ENCODE measurements at regions not wholly inside any gene's neighbourhood (a gene's known extent, or its start where the extent isn't known, plus 50 kb on each side); places are given as distances from the start of the nearest gene placed in this dataset.
"Not testable (repeated sequence)": the region's sequence is repeated elsewhere in the genome, so short reads cannot be mapped to it uniquely, and the experiment has no call there.

DNA sequence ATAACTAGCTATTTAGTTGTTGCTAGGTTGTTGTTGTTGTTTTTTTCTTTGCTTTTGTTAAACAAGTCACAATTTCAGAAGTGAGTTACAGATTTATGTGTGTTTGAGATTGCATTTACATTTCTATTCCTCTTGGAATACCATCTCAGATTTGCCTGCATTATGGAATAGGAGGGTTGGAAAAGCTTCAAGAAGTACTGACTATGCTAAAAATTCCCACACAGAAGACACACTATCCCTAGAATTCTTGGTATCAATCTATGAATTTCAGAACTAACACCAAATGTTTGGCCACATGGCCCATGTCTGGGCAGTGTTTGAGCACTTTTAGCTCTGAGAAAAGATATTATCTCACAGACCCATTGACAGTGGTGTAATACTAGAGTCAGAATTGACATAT lies 249.9 kb upstream of the NPVF start:
- DNase-seq (ENCODE audit: low spot score in 2 of 2); in situ Hi-C loops (cut with MboI; ENCODE audit: low sequenced_read_pairs); H3K4me3 ChIP-seq; H3K36me3 ChIP-seq (replicated peaks); H3K9me3 ChIP-seq; H3K4me1 ChIP-seq; H3K27me3 ChIP-seq (ENCODE audit: low read depth): not testable (repeated sequence)

- in situ Hi-C loops (cut with MboI; ENCODE audit: low sequenced_read_pairs), result no loop called here
- peaks cover 6% of the 10 kb centered on the region for H3K27me3 ChIP-seq (ENCODE audit: low read depth)
- no peaks in the 10 kb centered on the region for H3K4me1 ChIP-seq
- H3K4me3 ChIP-seq, result no peak overlapping the region
- DNase-seq (ENCODE audit: low spot score in 2 of 2), result no peak
- H3K9me3 ChIP-seq, result no peaks in the 10 kb centered on the region
- no peaks in the 10 kb centered on the region for H3K36me3 ChIP-seq (replicated peaks)
Observed at GRCh38 chr7:25478925-25479324, 250.6 kb upstream of the NPVF start.

DNA sequence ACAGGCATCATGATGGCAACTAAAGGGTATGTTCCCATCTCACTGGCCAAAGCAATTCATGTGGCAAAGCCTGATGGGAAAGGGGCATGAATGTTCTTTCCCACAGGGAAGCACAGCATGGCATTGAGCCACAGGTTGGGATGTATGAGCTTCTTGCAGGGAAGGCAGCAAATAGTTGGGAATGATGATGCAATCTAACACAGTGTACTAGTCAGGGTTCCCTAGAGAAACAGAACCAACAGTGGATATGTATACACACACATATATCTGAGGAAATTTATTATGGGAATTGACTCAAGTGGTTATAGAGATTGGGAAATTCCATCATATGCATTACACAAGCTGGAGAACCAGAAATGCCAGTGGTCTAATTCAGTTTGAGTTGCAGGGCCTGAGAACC lies 253.6 kb upstream of the NPVF start:
- in situ Hi-C loops (cut with MboI; ENCODE audit: low sequenced_read_pairs), result no loop called here
- Histone ChIP-seq H3K4me3 (no peak overlapping the region), H3K9me3 (no peaks in the 10 kb centered on the region), H3K4me1 (no peaks in the 10 kb centered on the region), H3K36me3 (replicated peaks) (no peaks in the 10 kb centered on the region), H3K27me3 (ENCODE audit: low read depth) (peaks cover 20% of the 10 kb centered on the region)
- DNase-seq (ENCODE audit: low spot score in 2 of 2), result no peak

- Histone ChIP-seq H3K4me3 (no peak overlapping the region), H3K36me3 (replicated peaks) (no peaks in the 10 kb centered on the region), H3K27me3 (ENCODE audit: low read depth) (peaks cover 20% of the 10 kb centered on the region), H3K9me3 (no peaks in the 10 kb centered on the region), H3K4me1 (no peaks in the 10 kb centered on the region)
- in situ Hi-C loops (cut with MboI; ENCODE audit: low sequenced_read_pairs), result no loop called here
- no peak for DNase-seq (ENCODE audit: low spot score in 2 of 2)
Observed at GRCh38 chr7:25482631-25483030, 254.3 kb upstream of the NPVF start.

DNA sequence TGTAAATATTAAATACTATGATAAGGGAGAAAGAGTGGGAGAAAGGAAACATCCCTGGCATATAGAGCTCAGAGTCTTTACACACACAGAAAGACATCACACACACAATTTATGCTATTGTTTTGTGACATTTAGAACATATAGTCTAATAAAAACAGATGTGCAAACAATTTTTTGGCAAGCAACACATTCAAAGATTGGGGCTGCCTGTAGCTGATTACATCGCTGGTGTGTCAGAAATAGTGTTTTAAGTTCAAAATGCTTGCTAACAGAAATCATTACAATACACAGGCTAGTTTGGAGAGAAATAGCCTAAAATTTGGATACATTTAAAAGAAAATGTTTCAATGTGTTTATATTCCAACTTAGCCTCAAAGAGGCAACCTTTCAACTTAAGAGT lies 256.7 kb upstream of the NPVF start:
- peaks cover 16% of the 10 kb centered on the region; the same call in 1 of the 2 replicates for H3K27me3 ChIP-seq (ENCODE audit: low read depth)
- H3K4me3 ChIP-seq, result no peak overlapping the region
- H3K4me1 ChIP-seq, result no peaks in the 10 kb centered on the region
- no peak for DNase-seq (ENCODE audit: low spot score in 2 of 2)
- H3K36me3 ChIP-seq (replicated peaks), result no peaks in the 10 kb centered on the region
- H3K9me3 ChIP-seq, result no peaks in the 10 kb centered on the region
- in situ Hi-C loops (cut with MboI; ENCODE audit: low sequenced_read_pairs), result no loop called here

GRCh38 chr7:25486656-25487055 lies 258.4 kb upstream of the NPVF start:
- Histone ChIP-seq H3K27me3 (ENCODE audit: low read depth) (peaks cover 16% of the 10 kb centered on the region; the same call in 1 of the 2 replicates), H3K9me3 (no peaks in the 10 kb centered on the region), H3K36me3 (replicated peaks) (no peaks in the 10 kb centered on the region), H3K4me1 (no peaks in the 10 kb centered on the region), H3K4me3 (no peak overlapping the region)
- in situ Hi-C loops (cut with MboI; ENCODE audit: low sequenced_read_pairs), result no loop called here
- DNase-seq (ENCODE audit: low spot score in 2 of 2), result no peak

GRCh38 chr7:25493805-25494366 lies 265.6 kb upstream of the NPVF start:
- H3K36me3 ChIP-seq (replicated peaks), result no peaks in the 10 kb centered on the region
- peaks cover 5% of the 10 kb centered on the region; the same call in 1 of the 2 replicates for H3K27me3 ChIP-seq (ENCODE audit: low read depth)
- in situ Hi-C loops (cut with MboI; ENCODE audit: low sequenced_read_pairs), result no loop called here
- no peak for DNase-seq (ENCODE audit: low spot score in 2 of 2)
- H3K4me3 ChIP-seq, result no peak overlapping the region
- no peaks in the 10 kb centered on the region for H3K4me1 ChIP-seq
- no peaks in the 10 kb centered on the region for H3K9me3 ChIP-seq

GRCh38 chr7:25494896-25495295 lies 266.6 kb upstream of the NPVF start:
- H3K9me3 ChIP-seq, result no peaks in the 10 kb centered on the region
- peaks cover 3% of the 10 kb centered on the region; the same call in 1 of the 2 replicates for H3K27me3 ChIP-seq (ENCODE audit: low read depth)
- H3K4me1 ChIP-seq, result no peaks in the 10 kb centered on the region
- H3K4me3 ChIP-seq, result no peak overlapping the region
- DNase-seq (ENCODE audit: low spot score in 2 of 2), result no peak
- in situ Hi-C loops (cut with MboI; ENCODE audit: low sequenced_read_pairs), result no loop called here
- no peaks in the 10 kb centered on the region for H3K36me3 ChIP-seq (replicated peaks)

- Histone ChIP-seq H3K4me3 (no peak overlapping the region), H3K4me1 (no peaks in the 10 kb centered on the region), H3K27me3 (ENCODE audit: low read depth) (peaks cover 3% of the 10 kb centered on the region; the same call in 1 of the 2 replicates), H3K36me3 (replicated peaks) (no peaks in the 10 kb centered on the region), H3K9me3 (no peaks in the 10 kb centered on the region)
- in situ Hi-C loops (cut with MboI; ENCODE audit: low sequenced_read_pairs), result no loop called here
- no peak for DNase-seq (ENCODE audit: low spot score in 2 of 2)
Observed at GRCh38 chr7:25495342-25496250, 267.3 kb upstream of the NPVF start.

DNA sequence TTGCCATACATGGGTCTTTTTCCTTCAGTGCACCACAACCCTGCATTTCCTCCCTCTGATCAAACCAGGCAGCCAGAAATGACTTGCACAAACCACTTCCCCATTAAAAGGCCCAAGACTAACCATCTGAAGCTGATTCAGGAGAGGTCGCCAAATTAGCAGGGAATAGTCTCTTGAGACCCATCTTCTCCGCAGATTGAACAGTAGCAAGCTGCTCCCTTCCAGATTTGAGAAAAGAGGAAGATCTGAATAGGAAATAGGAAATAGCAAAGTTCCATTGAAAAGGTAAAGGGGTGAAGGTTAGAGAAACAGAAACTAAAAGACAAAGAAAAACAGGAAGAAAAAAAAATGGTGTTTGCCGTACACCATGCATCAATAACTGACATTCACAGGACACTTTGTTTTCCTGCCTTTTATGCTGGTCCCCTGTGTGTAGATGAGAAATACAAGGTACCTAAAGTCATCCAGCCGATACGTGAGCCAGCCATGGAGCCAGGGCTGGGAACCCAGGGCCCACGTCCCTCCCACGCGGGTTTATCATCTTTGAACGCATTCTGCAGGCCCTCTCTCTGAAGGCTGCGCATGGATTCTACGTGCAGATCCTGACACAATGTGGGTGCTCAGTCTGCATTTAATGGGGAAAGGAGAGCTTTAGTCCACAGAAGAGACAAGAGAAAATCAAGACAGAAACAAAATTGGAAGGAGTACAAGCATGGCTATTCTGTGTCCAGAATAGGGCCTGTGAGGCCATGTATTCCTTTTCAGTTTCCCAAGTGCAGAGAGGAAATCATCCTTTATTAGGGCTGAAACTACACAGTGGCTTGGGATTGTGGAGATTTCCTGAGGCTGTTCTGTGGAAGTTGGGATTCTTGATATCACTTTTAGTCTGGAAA lies 268.4 kb upstream of the NPVF start:
- Histone ChIP-seq H3K9me3 (no peaks in the 10 kb centered on the region), H3K4me3 (no peak overlapping the region), H3K27me3 (ENCODE audit: low read depth) (peaks cover 4% of the 10 kb centered on the region), H3K36me3 (replicated peaks) (no peaks in the 10 kb centered on the region), H3K4me1 (no peaks in the 10 kb centered on the region)
- DNase-seq (ENCODE audit: low spot score in 2 of 2), result no peak
- in situ Hi-C loops (cut with MboI; ENCODE audit: low sequenced_read_pairs), result no loop called here

DNA sequence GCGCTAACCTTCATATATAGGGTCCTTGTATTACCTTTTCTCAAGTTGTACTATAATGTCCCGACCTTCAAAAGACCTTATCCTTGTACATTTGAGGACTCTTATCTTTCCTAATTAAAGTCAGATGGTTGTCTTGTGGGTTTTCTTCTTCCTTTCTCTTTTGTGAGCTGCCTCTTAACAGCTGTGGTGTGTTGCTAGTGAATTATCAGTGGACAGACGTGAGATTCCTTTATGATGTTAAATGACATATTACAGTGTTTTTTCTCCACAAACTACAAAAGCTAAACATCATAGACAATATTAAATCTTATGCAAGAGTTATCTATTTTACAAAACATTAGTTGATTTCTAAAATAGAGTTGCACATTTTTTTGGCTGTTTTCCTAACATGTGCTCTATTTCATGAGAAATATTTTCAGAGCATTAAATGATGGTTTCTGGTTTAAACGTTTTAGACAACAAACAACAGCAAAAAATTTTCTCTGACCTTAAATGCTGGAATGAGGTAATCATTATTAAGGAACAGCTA lies 272.2 kb upstream of the NPVF start:
- Histone ChIP-seq H3K27me3 (ENCODE audit: low read depth) (peaks cover 11% of the 10 kb centered on the region), H3K36me3 (replicated peaks) (no peaks in the 10 kb centered on the region), H3K4me3 (no peak overlapping the region), H3K9me3 (no peaks in the 10 kb centered on the region), H3K4me1 (no peaks in the 10 kb centered on the region)
- DNase-seq (ENCODE audit: low spot score in 2 of 2), result no peak
- in situ Hi-C loops (cut with MboI; ENCODE audit: low sequenced_read_pairs), result no loop called here

DNA sequence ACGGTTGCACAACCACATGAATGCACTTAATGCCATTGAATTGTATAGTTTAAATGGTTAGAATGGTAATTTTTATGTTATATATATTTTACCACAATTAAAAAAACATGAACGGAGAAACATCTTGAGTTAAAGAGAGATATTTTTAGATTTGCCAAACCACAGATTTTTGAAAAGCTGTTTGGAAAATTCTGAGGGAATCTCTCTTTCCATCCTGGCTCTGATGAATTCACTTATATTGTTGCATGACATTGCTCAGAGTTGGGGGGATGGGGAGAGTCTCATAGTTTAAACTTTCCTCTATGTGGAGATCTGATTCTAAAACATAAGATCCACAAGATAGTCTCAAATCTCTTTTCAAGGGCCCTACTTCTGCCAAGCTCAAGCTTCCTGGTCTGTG lies 275.0 kb upstream of the NPVF start:
- DNase-seq (ENCODE audit: low spot score in 2 of 2), result no peak
- Histone ChIP-seq H3K4me3 (no peak overlapping the region), H3K36me3 (replicated peaks) (no peaks in the 10 kb centered on the region), H3K4me1 (no peaks in the 10 kb centered on the region), H3K9me3 (no peaks in the 10 kb centered on the region), H3K27me3 (ENCODE audit: low read depth) (peaks cover 10% of the 10 kb centered on the region)
- in situ Hi-C loops (cut with MboI; ENCODE audit: low sequenced_read_pairs), result no loop called here

GRCh38 chr7:25512061-25512687 lies 283.9 kb upstream of the NPVF start:
- no peak for DNase-seq (ENCODE audit: low spot score in 2 of 2)
- Histone ChIP-seq H3K36me3 (replicated peaks) (no peaks in the 10 kb centered on the region), H3K4me1 (no peaks in the 10 kb centered on the region), H3K4me3 (no peak overlapping the region), H3K27me3 (ENCODE audit: low read depth) (peaks cover 7% of the 10 kb centered on the region; the same call in 1 of the 2 replicates), H3K9me3 (no peaks in the 10 kb centered on the region)
- in situ Hi-C loops (cut with MboI; ENCODE audit: low sequenced_read_pairs), result no loop called here

Data from HAP-1 (cell line).